GM20000 (cell line): ENCODE measurements at regions not wholly inside any gene's neighbourhood (a gene's known extent, or its start where the extent isn't known, plus 50 kb on each side); places are given as distances from the start of the nearest gene placed in this dataset.

ENCODE experiments used
- DNase-seq: peaks from one replicate; pipeline ENCODE4 v3.0.0; 2012; ENCODE audit warnings: low spot score
- CTCF ChIP-seq: IDR thresholded peaks from 2 replicates; pipeline ENCODE4 v1.5.1; 2012; ENCODE audit warnings: mild to moderate bottlenecking, control low read depth; ENCODE audit errors: extremely low read depth, missing control alignments

GRCh38 chr19:29371251-29372090 is 154.3 kb upstream of the VSTM2B start:
- no peak for TF ChIP-seq CTCF
- no peak for DNase-seq

- DNase-seq, result no peak
- no peak for TF ChIP-seq CTCF
Observed at GRCh38 chr19:29372091-29372415, 153.7 kb upstream of the VSTM2B start.

GRCh38 chr19:29372461-29372860 is 153.3 kb upstream of the VSTM2B start:
- TF ChIP-seq CTCF, result no peak
- DNase-seq, result no peak

GRCh38 chr19:29372921-29373797 is 152.6 kb upstream of the VSTM2B start:
- no peak for DNase-seq

GRCh38 chr19:29375429-29376119 is 150.2 kb upstream of the VSTM2B start:
- no peak for DNase-seq
- no peak for TF ChIP-seq CTCF

More at GRCh38 chr19:29372921-29373797, 152.6 kb upstream of the VSTM2B start:
- no peak for TF ChIP-seq CTCF

GRCh38 chr19:29376855-29377354 is 148.9 kb upstream of the VSTM2B start:
- no peak for DNase-seq

More at GRCh38 chr19:29376855-29377354, 148.9 kb upstream of the VSTM2B start:
- TF ChIP-seq CTCF, result no peak
